ENCODE measurements at regions not wholly inside any gene's neighbourhood (a gene's known extent, or its start where the extent isn't known, plus 50 kb on each side); places are given as distances from the start of the nearest gene placed in this dataset.

DNA sequence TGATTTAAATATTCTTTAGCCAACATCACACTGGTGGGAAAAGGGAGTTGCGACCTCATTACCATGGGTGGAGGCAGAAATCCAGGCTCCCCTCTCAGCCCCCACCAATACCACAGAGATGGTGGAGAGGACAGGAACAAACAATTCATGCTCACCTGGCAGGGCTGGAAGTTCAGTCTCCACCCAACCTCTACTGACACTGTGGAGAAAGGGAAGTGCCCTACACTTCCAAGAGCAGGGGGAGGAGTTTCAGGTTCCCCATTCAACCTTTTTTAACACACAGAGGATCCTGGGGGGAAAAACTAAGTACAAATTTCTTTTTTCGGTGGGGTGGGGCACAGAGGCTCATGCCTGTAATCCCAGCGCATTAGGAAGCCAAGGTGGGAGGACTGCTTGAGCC, 210.1 kb upstream of the KCTD7 start:
- peaks cover 0 to 1% of the 10 kb centered on the region in 2 experiments for H3K36me3 ChIP-seq (ENCODE audit: control insufficient read depth in 2 of 2, extremely low read depth in 1 of 2, insufficient read depth in 2 of 2, low read length in 2 of 2)
- no peaks in the 10 kb centered on the region for H3K9me1 ChIP-seq (ENCODE audit: control insufficient read depth, extremely low read depth, insufficient read depth, low read length)
- no peak overlapping the region for H3K9ac ChIP-seq (ENCODE audit: control insufficient read depth, extremely low read depth, insufficient read depth, low read length)
- FAIRE-seq (no peak), DNase-seq (ENCODE audit: low read depth, low spot score) (no peak)
- peaks cover 3% of the 10 kb centered on the region for H3K4me1 ChIP-seq (ENCODE audit: control insufficient read depth, extremely low read depth, insufficient read depth, low read length)
- H4K20me1 ChIP-seq (ENCODE audit: control insufficient read depth, extremely low read depth, insufficient read depth, low read length) = no peaks in the 10 kb centered on the region
- H3K9me3 ChIP-seq (ENCODE audit: control insufficient read depth, low read depth, low read length) = no peaks in the 10 kb centered on the region
- no peaks in the 10 kb centered on the region for H3K27me3 ChIP-seq (ENCODE audit: control insufficient read depth, extremely low read depth, insufficient read depth, low read length)
- no peak for TF ChIP-seq EZH2 (IDR thresholded peaks at IDR 0.05; ENCODE audit: low read length)
- TF ChIP-seq, protein P1, sequence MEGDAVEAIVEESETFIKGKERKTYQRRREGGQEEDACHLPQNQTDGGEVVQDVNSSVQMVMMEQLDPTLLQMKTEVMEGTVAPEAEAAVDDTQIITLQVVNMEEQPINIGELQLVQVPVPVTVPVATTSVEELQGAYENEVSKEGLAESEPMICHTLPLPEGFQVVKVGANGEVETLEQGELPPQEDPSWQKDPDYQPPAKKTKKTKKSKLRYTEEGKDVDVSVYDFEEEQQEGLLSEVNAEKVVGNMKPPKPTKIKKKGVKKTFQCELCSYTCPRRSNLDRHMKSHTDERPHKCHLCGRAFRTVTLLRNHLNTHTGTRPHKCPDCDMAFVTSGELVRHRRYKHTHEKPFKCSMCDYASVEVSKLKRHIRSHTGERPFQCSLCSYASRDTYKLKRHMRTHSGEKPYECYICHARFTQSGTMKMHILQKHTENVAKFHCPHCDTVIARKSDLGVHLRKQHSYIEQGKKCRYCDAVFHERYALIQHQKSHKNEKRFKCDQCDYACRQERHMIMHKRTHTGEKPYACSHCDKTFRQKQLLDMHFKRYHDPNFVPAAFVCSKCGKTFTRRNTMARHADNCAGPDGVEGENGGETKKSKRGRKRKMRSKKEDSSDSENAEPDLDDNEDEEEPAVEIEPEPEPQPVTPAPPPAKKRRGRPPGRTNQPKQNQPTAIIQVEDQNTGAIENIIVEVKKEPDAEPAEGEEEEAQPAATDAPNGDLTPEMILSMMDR (optimal IDR thresholded peaks at IDR 0.05 in 1 of 3, IDR thresholded peaks at IDR 0.05 in 1 of 3, conservative IDR thresholded peaks at IDR 0.05 in 1 of 3; ENCODE audit: extremely low read depth in 1 of 3, insufficient read depth in 2 of 3, low read length in 3 of 3) = no peak
- no peak overlapping the region for H3K4me3 ChIP-seq (ENCODE audit: control insufficient read depth in 2 of 3, extremely low read depth in 1 of 3, insufficient read depth in 2 of 3, low read depth in 1 of 3, low read length in 3 of 3)
- no peak overlapping the region for H3K27ac ChIP-seq (ENCODE audit: control insufficient read depth, insufficient read depth, low read length)
- no peak overlapping the region for H3K4me2 ChIP-seq (ENCODE audit: control insufficient read depth, extremely low read depth, insufficient read depth, low read depth, low read length)
- H3K79me2 ChIP-seq (ENCODE audit: control insufficient read depth, insufficient read depth, low read length) = no peaks in the 10 kb centered on the region
- dilution Hi-C loops (cut with MboI; ENCODE audit: extremely low pct_ligation_motif_present, low sequenced_read_pairs) = no loop called here
- no peak overlapping the region for H2AFZ ChIP-seq (ENCODE audit: control insufficient read depth, low read length)

- H3K9me1 ChIP-seq (ENCODE audit: control insufficient read depth, extremely low read depth, insufficient read depth, low read length) = no peaks in the 10 kb centered on the region
- H3K27ac ChIP-seq (ENCODE audit: control insufficient read depth, insufficient read depth, low read length) = no peak overlapping the region
- FAIRE-seq (no peak), DNase-seq (ENCODE audit: low read depth, low spot score) (no peak)
- no peaks in the 10 kb centered on the region for H3K4me1 ChIP-seq (ENCODE audit: control insufficient read depth, extremely low read depth, insufficient read depth, low read length)
- H3K9me3 ChIP-seq (ENCODE audit: control insufficient read depth, low read depth, low read length) = no peaks in the 10 kb centered on the region
- dilution Hi-C loops (cut with MboI; ENCODE audit: extremely low pct_ligation_motif_present, low sequenced_read_pairs) = no loop called here
- H3K36me3 ChIP-seq (ENCODE audit: control insufficient read depth in 2 of 2, extremely low read depth in 1 of 2, insufficient read depth in 2 of 2, low read length in 2 of 2) = peaks cover 0 to 2% of the 10 kb centered on the region in 2 experiments
- TF ChIP-seq EZH2 (IDR thresholded peaks at IDR 0.05; ENCODE audit: low read length) = no peak
- TF ChIP-seq, protein P1 (optimal IDR thresholded peaks at IDR 0.05 in 1 of 3, IDR thresholded peaks at IDR 0.05 in 1 of 3, conservative IDR thresholded peaks at IDR 0.05 in 1 of 3; ENCODE audit: extremely low read depth in 1 of 3, insufficient read depth in 2 of 3, low read length in 3 of 3) = no peak
- no peaks in the 10 kb centered on the region for H3K79me2 ChIP-seq (ENCODE audit: control insufficient read depth, insufficient read depth, low read length)
- no peak overlapping the region for H2AFZ ChIP-seq (ENCODE audit: control insufficient read depth, low read length)
- H3K4me2 ChIP-seq (ENCODE audit: control insufficient read depth, extremely low read depth, insufficient read depth, low read depth, low read length) = no peak overlapping the region
- H4K20me1 ChIP-seq (ENCODE audit: control insufficient read depth, extremely low read depth, insufficient read depth, low read length) = no peaks in the 10 kb centered on the region
- no peaks in the 10 kb centered on the region for H3K27me3 ChIP-seq (ENCODE audit: control insufficient read depth, extremely low read depth, insufficient read depth, low read length)
- no peak overlapping the region for H3K4me3 ChIP-seq (ENCODE audit: control insufficient read depth in 2 of 3, extremely low read depth in 1 of 3, insufficient read depth in 2 of 3, low read depth in 1 of 3, low read length in 3 of 3)
- H3K9ac ChIP-seq (ENCODE audit: control insufficient read depth, extremely low read depth, insufficient read depth, low read length) = no peak overlapping the region
Observed at GRCh38 chr7:66419210-66419609, 209.5 kb upstream of the KCTD7 start.
